Colonic mucosa (tissue), 4 donors: ENCODE measurements at regions not wholly inside any gene's neighbourhood (a gene's known extent, or its start where the extent isn't known, plus 50 kb on each side); places are given as distances from the start of the nearest gene placed in this dataset.
A peak's percentile ranks its signal among the peaks of the same experiment; 100 is the strongest.
"Not testable (repeated sequence)": the region's sequence is repeated elsewhere in the genome, so short reads cannot be mapped to it uniquely, and the experiment has no call there.

Source experiments
- DNase-seq: peaks from one replicate; pipeline ENCODE4 v3.0.0-alpha.2; 2020
- H3K27ac ChIP-seq: fragments of 200-600 bp; one replicate; pipeline ENCODE4 v1.8.0; 2021
- H3K27me3 ChIP-seq: fragments of 200-600 bp; one replicate; pipeline ENCODE4 v1.8.0; 2021
- H3K36me3 ChIP-seq: fragments of 200-600 bp; one replicate; pipeline ENCODE4 v1.8.0; 2021
- H3K4me1 ChIP-seq: fragments of 200-600 bp; one replicate; pipeline ENCODE4 v1.8.0; 2021; ENCODE audit warnings: mild to moderate bottlenecking
- H3K4me3 ChIP-seq: fragments of 200-600 bp; one replicate; pipeline ENCODE4 v1.8.0; 2021
- H3K9ac ChIP-seq, 2 donors: one replicate each; pipeline ENCODE4 v1.7.0; 2013; ENCODE audit warnings: control low read depth in 2 of 2, low read depth in 2 of 2, low read length in 2 of 2
- H3K9me3 ChIP-seq: fragments of 200-600 bp; one replicate; pipeline ENCODE4 v1.8.0; 2021
- CTCF ChIP-seq: fragments of 200-600 bp; IDR thresholded peaks from one replicate; pipeline ENCODE4 v1.8.0; 2022; ENCODE audit warnings: antibody characterized with exemption, mild to moderate bottlenecking
- intact Hi-C: fragments of 100-400 bp; cut with DNase I; formaldehyde crosslinking; loops from one replicate; pipeline ENCODE4 v1.14.1; 2022
- donor health status: healthy.
- donor health status: DM: no; HTN: no; CAD: no.
- donor health status: DM: no; HTN: no; CAD: no.

DNA sequence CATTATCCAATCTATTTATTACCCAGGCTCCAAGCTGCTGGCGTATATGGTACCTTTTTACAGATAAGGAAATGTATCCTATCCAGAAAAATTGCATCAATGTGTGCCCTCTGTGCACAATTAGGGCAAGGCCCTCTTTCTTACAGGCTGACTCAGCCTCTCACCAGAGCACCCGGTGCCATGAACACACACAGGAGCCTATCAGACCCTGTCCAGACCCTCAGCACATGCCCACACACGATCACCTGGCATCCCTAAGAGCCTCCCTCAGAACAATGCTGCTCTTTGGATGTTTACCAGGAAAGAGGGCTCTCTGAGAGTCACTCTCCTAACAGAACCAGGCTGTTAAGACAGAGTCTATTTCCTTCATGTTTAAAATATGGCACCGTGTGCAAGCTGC lies 460.0 kb upstream of the TBL1XR1 start:
- Histone ChIP-seq H3K27ac (no peak overlapping the region), H3K9ac (no peak overlapping the region), H3K27me3 (no peaks in the 10 kb centered on the region), H3K9me3 (no peaks in the 10 kb centered on the region), H3K4me1 (no peaks in the 10 kb centered on the region), H3K4me3 (no peak overlapping the region), H3K36me3 (no peaks in the 10 kb centered on the region)
- intact Hi-C loops = no loop called here
- no peak for DNase-seq
- TF ChIP-seq CTCF = no peak

DNA sequence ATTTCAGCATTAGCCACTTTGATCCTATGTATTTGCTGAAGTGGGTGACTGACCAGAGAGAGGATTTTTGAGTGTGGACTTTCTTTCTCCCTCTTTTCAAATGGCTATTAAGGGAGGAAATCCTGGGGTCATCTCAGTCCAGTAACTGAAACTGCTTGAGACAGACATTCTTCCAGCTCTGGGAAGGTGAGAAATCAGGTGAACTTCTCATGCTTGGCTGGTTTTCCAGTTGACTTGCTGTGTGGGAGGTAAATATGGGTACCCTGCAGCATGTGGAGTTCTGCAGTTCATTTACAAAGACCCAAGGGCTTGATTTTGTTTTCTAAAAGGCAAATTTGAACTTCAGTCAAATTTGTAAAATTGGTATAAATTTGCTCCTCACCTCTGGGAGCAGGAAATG lies 461.1 kb upstream of the TBL1XR1 start:
- Histone ChIP-seq H3K27ac (no peak overlapping the region), H3K9ac (no peak overlapping the region), H3K9me3 (no peaks in the 10 kb centered on the region), H3K36me3 (no peaks in the 10 kb centered on the region), H3K4me3 (no peak overlapping the region), H3K4me1 (no peaks in the 10 kb centered on the region), H3K27me3 (no peaks in the 10 kb centered on the region)
- no peak for TF ChIP-seq CTCF
- intact Hi-C loops = no loop called here
- DNase-seq = no peak

- H3K4me3 ChIP-seq, H3K4me1 ChIP-seq, H3K36me3 ChIP-seq, H3K9me3 ChIP-seq, H3K27ac ChIP-seq, H3K27me3 ChIP-seq, DNase-seq, intact Hi-C loops, H3K9ac ChIP-seq: not testable (repeated sequence)
- peak; percentile 31 for TF ChIP-seq CTCF
These were observed 467.3 kb upstream of the TBL1XR1 start for GRCh38 chr3:177664380-177665103.

DNA sequence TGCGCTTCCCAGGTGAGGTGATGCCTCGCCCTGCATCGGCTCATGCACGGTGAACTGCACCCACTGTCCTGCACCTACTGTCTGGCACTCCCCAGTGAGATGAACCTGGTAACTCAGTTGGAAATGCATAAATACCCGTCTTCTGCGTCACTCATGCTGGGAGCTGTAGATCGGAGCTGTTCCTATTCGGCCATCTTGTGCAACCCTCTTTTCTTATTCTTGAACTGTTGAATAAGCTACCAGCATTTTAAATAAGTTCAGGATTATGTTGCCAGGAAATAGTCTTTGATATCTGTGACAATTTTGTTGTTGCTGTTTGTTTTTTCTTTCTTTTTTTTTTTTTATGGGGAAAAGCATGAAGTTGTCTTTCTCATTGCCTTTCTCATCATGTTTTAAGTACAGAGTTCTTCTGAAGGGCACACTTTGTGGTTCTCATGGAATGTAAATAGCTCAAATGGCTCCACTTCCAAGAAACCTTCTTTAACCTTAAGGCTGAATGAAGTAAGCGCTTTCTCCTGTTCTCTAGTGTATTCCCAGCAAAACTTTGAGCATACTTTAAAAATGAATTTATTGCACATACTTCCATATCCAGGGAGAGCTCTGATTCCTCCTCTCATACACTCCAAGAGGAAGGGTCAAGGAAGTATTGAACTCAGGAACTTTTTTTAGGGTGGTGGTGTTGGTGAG lies 468.0 kb upstream of the TBL1XR1 start:
- H3K9ac ChIP-seq = no peak overlapping the region
- intact Hi-C loops = no loop called here
- H3K4me1 ChIP-seq = no peaks in the 10 kb centered on the region
- no peaks in the 10 kb centered on the region for H3K27me3 ChIP-seq
- no peak overlapping the region for H3K4me3 ChIP-seq
- H3K36me3 ChIP-seq = no peaks in the 10 kb centered on the region
- H3K27ac ChIP-seq = no peak overlapping the region
- DNase-seq = no peak
- no peak for TF ChIP-seq CTCF
- no peaks in the 10 kb centered on the region for H3K9me3 ChIP-seq

- Histone ChIP-seq H3K9me3 (no peaks in the 10 kb centered on the region), H3K4me1 (no peaks in the 10 kb centered on the region)
These were observed 475.1 kb upstream of the TBL1XR1 start for GRCh38 chr3:177672252-177672911.

More at GRCh38 chr3:177672252-177672911, 475.1 kb upstream of the TBL1XR1 start:
- intact Hi-C loops = no loop called here
- Histone ChIP-seq H3K9ac (no peak overlapping the region), H3K36me3 (no peaks in the 10 kb centered on the region), H3K27ac (no peak overlapping the region), H3K27me3 (no peaks in the 10 kb centered on the region), H3K4me3 (no peak overlapping the region)
- no peak for TF ChIP-seq CTCF
- DNase-seq = no peak
